ENCODE measurements at regions not wholly inside any gene's neighbourhood (a gene's known extent, or its start where the extent isn't known, plus 50 kb on each side); places are given as distances from the start of the nearest gene placed in this dataset.
"Not testable (repeated sequence)": the region's sequence is repeated elsewhere in the genome, so short reads cannot be mapped to it uniquely, and the experiment has no call there.

GRCh38 chr2:142462306-142462705 lies 331.5 kb upstream of the LRP1B start:
- DNase-seq, result no peak

DNA sequence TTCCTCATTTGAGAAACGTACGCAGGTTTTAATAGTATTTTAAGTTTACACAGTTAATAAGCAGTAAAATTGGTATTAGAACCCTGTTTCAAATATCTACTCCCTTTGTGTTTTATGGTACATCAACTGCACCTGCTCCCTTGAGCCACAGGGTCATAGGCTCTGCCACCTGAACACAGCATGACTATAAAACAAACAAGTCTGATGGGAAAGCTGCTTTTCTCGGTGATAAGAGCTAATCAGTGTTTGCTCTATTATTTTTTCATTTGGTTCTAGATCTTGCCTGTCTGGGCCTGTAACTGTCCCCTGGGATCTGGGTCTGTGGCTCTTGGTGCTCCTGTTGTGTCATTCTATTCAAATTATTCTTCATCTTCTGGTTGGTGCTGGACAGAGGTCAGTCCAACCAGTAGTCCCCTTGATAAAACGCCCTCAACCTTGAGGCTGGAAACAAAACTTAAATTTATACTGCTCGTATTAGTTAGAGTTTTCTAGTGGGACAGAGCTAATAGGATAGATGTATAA lies 314.8 kb upstream of the LRP1B start:
- DNase-seq, result no peak

DNA sequence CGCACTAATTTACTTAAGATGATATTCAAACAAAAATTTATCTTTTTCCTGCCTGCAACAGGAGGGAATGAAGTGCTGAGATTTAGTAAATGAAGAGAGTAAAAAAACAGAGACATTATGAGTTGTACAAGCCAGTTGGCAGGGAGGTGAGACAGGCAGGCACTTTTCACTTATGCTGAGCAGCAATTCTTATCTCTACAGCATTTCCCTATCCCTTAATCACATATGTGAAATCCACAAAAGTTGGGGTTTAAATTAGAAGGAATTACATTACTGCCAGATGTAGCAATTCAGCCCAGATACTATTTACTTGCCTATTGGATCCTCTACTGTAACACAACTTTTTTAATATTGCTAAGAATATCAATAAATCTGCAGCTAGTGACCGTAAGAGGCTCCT lies 314.2 kb upstream of the LRP1B start:
- no peak for DNase-seq

DNA sequence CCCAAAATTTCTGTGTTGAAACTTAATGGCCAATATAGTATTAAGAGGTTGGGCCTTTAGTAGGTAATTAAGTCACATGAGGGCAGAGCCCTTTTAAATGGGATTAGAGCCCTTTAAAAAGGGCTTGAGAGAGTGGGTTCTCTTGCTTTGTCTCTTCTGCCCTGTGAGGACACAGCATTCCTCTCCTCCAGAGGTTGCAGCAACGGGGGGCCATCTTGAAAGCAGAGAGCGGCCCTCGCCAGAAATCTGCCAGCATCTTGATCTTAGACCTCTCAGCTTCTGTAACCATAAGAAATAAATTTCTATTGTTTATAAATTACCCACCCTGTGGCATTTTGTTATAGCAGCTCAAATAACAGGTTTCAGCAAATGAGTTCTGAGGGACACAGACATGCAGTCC lies 305.0 kb upstream of the LRP1B start:
- DNase-seq, result no peak

DNA sequence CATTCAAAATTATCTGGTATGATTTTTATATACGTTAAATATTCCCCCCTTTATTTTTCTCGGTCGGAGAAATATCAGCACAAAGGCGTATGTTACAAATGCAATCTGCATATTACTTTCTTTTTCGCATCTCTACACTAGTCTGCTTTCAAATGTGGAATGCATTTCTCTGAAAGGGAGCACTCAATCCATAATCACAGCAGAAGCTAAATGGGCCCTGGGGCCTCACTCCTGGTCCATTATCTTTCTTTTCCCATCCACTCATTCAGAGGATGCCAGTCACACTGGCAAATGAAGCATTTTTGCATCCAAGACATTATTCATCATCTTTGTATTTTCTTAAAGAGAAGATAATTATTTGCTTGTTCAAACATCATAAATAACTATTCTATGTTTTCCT lies 295.2 kb upstream of the LRP1B start:
- DNase-seq, result no peak

DNA sequence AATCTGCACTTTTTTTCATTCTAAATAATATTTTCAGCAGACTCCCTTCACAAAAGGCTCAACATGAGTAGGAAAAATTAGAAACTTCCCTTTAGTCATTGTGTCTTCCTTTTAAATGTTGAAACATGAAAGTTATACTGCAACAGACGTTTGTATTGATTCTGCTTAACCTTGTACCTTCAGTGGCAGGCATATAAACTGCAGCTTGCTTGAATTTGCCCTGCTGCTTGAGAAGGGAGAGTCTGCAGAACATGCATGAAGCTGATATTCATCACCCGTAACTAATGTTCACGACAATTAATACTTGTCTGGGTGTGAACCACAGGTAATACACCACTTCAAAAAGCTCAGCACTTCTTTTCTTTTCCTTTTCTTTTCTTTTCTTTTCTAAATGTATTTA lies 294.7 kb upstream of the LRP1B start:
- no peak for DNase-seq

DNA sequence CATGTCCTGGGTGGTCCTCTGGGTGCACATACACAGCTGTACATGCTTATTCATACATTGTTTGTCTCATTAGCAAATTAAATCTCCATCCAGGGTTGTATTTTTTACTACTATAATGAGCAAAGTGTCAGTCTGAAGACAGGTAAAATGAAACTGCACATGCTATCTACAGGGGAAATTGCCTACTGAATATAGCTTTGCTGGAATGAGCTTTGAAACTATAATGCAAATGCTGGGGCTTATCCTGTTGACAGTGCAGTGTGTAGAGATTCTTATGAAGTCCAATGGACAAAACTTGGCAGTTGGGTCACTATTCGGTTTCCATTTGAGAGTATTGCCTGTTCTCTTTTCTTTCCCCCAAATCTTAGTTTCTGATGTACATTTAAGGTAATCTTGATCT lies 292.8 kb upstream of the LRP1B start:
- no peak for DNase-seq

GRCh38 chr2:142422769-142423168 lies 292.0 kb upstream of the LRP1B start:
- no peak for DNase-seq

DNA sequence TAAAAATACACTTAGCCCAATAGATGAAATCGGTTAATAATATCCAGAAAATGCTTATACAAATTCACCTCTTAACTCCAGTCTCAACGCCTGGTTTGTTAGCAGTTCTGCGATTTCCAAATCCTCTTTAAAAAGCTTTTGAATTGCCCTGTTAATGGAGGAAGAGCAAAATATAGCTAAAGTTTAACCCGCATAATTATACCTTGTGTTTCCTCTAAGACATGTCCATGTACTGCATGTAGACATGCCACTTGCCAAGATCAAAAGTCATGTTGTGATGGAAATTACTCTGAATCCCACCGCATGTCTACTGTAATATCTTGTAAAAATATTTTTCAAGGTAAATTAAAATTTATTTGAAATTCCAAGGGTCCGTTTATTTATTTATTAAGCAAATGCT lies 291.2 kb upstream of the LRP1B start:
- DNase-seq, result no peak

GRCh38 chr2:142418699-142419098 lies 287.9 kb upstream of the LRP1B start:
- not testable (repeated sequence) for DNase-seq

- DNase-seq, result no peak
Observed at GRCh38 chr2:142416996-142417395, 286.2 kb upstream of the LRP1B start.

DNA sequence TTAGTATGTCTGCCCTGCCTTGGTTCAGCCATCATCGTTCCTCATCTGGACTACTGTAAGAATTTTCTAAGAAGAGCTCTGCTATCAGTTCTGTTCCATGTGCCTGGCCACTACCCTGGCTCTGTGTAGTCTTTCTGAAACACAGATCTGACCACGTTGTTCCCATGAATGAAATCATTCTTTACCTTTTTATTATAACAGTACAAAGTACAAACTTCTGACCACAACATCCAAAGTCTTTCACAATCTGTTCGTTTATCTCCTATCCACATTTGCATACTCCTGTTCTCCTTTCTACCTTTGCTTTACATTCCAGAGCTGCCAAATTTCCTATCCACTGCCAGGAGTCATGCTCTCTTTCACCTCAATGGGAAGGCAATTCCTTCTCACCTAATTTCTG lies 284.6 kb upstream of the LRP1B start:
- DNase-seq, result no peak

DNA sequence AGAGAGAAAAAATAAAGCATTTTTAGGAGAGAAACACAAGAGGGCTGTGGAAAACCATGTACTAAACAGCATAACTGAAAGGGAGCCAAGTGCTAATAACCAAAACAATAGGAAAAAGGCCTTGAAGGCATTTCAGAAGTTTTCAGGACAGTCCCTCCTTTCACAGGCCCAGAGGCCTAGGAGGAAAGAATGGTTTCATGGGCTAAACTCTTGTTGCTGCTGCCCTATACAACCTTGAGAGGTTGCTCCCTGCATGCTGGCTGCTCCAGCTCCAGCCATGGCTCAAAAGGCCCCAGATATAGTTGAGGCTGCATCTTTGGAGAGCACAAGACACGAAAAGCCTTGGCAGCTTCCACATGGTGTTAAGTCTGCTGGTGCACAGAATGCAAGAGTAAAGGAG lies 267.4 kb upstream of the LRP1B start:
- DNase-seq, result no peak

DNA sequence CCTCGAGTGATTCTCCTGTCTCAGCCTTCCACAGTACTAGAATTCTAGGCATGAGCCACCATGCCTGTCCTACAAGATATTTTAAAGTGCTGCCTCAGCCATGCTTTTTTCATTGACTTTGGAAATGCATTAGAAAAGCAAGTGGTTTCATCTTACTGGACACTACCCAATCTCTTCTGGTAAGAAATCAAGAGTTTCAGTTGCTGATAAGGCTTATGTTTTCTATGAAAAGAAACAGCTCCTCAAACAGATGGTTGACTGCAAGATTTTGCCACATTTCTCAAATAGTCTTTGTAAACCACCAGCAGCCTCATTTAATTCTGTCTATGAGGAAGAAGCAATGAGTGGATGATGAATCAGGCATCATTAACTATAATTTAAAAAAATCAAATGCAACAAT lies 264.5 kb upstream of the LRP1B start:
- no peak for DNase-seq

DNA sequence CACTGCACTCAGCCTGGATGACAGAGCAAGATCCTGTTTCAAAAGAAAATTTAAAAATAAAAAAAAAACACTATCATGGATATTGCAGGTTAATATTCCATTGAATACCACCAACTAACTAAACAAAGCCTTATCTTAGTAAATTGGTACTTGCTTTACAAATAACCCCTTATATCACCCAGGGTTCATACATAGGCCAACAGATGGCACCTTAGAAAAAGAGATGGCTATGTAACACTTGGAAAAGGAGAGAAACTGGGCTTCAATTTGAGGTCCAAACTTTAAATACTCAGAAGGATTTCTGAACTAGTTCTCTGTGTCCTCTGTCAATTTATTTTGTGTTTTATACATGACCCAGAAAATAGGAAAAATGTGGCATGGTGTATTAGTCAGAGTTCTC lies 249.6 kb upstream of the LRP1B start:
- no peak for DNase-seq

DNA sequence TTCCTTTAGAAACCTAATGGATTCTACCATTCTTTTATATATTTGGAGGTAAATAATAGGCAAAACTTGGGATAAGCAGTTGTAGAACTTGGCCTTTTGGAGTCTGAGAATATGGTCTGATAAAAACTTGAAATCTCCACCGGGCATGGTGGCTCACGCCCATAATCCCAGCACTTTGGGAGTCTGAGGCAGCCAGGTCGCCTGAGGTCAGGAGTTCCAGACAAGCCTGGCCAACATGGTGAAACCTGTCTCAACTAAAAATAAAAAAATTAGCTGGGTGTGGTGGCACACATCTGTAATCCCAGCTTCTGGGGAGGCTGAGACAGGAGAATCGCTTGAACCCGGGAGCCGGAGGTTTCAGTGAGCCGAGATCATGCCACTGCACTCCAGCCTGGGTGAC lies 231.3 kb upstream of the LRP1B start:
- not testable (repeated sequence) for DNase-seq

DNA sequence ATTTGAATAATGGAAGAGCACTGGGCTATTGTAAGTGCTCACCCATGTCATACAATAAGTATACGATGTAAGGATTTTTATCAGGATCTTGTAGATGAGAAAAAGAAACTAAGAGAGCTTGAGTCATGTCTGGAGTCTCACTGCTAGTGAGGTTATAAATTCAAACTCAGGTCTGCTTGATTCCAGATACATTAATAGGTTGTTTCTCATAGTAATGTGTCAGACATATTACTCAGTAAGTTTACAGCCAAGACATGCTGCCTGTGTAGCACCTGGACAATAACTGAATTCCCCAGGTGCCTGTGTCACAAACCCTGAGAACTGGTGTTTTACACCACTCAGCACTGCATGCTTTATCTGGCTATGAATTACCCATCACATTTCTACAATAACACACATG lies 216.9 kb upstream of the LRP1B start:
- DNase-seq, result no peak

- DNase-seq, result no peak
Observed at GRCh38 chr2:142339261-142339660, 208.4 kb upstream of the LRP1B start.

- no peak for DNase-seq
Observed at GRCh38 chr2:142332196-142332595, 201.4 kb upstream of the LRP1B start.

DNA sequence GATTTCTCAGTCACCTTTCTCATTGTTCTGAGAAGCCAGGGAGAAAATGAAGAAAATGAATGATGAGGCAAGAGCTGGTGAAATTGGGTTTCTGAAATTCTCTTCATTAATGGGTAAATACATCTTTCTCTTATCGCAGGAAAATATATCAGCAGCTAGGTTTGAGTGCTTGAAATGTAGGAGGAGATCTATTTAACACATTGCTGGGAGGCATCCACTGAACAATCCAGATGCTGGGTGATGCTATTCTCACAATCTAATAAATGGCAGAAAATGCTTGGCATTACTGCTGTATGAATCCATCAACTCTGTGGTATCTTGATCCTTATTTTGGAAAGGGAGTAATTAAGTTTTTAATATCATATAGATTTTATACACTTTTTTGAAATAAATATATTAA lies 199.6 kb upstream of the LRP1B start:
- no peak for DNase-seq

DNA sequence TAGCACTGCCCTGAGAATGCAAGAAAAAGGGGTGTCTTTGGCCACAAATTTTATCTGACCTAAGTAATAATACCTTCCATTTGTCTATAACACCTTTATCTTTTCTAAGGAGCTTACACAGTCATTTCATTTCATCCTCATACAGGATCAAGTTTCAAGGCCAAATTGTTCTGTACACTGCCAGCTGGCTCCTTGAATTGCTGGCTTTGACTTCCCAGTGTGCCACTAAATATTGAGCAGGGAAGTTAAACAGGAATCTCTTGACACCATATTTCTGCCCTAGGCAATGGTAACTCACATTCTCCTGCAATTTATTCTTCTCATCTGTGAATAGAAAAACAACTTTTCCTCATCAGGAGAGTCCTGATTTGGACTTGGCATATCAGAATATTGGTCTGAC lies 195.1 kb upstream of the LRP1B start:
- DNase-seq, result no peak

DNA sequence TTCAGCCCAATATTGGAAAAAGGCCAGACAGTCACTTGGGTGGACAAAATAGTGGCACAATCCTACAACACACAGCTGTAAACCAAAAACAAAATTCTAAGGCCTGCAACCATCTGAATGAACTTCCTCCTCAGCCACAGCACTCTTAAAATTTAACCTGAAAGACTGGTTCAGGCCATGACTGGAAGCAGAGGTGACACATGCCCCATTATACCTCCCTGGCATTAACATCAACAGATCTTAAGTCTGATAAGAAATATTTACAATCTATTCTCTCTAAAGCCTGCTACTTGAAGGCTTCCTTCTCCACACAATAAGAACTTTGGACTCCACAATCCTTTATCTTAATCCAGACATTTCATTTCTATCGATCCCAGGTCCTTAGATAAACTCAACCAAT lies 192.4 kb upstream of the LRP1B start:
- DNase-seq, result no peak

GRCh38 chr2:142321706-142322280 lies 191.0 kb upstream of the LRP1B start:
- no peak for DNase-seq

DNA sequence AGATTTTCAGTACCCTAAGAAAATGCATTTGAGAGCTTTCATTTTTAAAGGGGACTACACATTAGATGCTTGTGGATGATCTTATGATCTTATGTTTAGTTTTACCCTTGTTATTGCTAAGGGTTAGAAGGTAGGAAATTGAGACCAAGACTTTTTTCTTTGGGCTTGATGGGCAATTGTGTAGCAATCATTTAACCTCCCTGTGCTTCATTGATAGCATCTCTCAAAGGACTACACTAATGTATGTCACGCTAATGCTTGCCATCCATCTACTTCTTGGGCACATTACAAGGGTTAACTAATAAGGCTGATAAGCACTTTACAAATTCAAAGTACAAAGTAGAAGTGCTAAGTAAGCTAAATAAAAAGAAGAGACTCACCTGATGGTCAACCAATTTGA lies 189.3 kb upstream of the LRP1B start:
- DNase-seq, result no peak

GRCh38 chr2:142316049-142316448 lies 185.2 kb upstream of the LRP1B start:
- no peak for DNase-seq

- DNase-seq, result no peak
Observed at GRCh38 chr2:142315346-142315745, 184.5 kb upstream of the LRP1B start.

Measured in 8988T (cell line).